IgD-negative memory B cell (primary cell): ENCODE measurements at regions not wholly inside any gene's neighbourhood (a gene's known extent, or its start where the extent isn't known, plus 50 kb on each side); places are given as distances from the start of the nearest gene placed in this dataset.
"Not testable (repeated sequence)": the region's sequence is repeated elsewhere in the genome, so short reads cannot be mapped to it uniquely, and the experiment has no call there.

Experiments used
- H3K27ac Mint-ChIP-seq, 3 donors: one replicate each; pipeline ENCODE4 v1.8.0; 2020 to 2022; ENCODE audit warnings: mild to moderate bottlenecking in 3 of 3, mixed read lengths in 3 of 3, moderate library complexity in 1 of 3
- H3K27me3 Mint-ChIP-seq: one replicate; pipeline ENCODE4 v1.8.0; 2021; ENCODE audit warnings: mixed read lengths
- H3K36me3 Mint-ChIP-seq: one replicate; pipeline ENCODE4 v1.8.0; 2020; ENCODE audit warnings: mild to moderate bottlenecking, mixed read lengths
- H3K4me1 Mint-ChIP-seq, 3 donors: one replicate each; pipeline ENCODE4 v1.8.0; 2020 to 2022; ENCODE audit warnings: mixed read lengths in 3 of 3, mild to moderate bottlenecking in 1 of 3
- H3K4me3 Mint-ChIP-seq, 4 donors: one replicate each; pipeline ENCODE4 v1.8.0; 2020 to 2022; ENCODE audit warnings: mild to moderate bottlenecking in 4 of 4, mixed read lengths in 4 of 4, moderate library complexity in 3 of 4
- H3K9me3 Mint-ChIP-seq, 3 donors: one replicate each; pipeline ENCODE4 v1.8.0; 2020 to 2021; ENCODE audit warnings: mixed read lengths in 3 of 3, mild to moderate bottlenecking in 1 of 3

DNA sequence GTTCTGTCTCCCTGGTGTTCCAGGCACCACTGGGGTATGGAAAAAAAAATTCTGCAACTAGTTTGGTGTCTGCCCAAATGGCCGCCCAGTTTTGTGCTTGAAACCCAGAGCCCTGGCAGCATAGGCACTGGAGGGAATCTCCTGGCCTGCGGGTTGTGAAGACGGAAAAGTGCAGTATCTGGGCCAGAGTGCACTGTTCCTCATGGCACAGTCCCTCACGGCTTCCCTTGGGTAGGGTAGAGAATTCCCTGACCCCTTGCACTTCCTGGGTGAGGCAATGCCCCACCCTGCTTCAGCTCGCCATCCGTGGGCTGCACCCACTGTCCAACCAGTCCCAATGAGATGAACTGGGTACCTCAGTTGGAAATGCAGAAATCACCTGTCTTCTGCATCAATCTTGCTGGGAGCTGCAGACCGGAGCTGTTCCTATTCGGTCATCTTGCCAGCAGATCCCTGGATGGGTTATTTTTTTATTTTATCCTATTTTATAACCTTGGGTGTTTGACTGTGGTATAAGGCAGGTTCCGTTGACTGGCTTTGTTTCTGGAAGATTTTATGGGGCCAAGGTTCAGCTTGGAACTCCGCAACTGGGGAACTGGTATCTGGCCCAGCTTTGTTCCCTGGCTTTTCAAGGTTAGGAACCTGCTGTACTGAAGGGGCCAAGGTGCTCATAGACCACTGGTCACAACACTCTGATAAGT, 59.5 kb upstream of the IRAK1BP1 start:
- H3K36me3 Mint-ChIP-seq, H3K9me3 Mint-ChIP-seq, H3K4me1 Mint-ChIP-seq, H3K27me3 Mint-ChIP-seq, H3K4me3 Mint-ChIP-seq, H3K27ac Mint-ChIP-seq: not testable (repeated sequence)

DNA sequence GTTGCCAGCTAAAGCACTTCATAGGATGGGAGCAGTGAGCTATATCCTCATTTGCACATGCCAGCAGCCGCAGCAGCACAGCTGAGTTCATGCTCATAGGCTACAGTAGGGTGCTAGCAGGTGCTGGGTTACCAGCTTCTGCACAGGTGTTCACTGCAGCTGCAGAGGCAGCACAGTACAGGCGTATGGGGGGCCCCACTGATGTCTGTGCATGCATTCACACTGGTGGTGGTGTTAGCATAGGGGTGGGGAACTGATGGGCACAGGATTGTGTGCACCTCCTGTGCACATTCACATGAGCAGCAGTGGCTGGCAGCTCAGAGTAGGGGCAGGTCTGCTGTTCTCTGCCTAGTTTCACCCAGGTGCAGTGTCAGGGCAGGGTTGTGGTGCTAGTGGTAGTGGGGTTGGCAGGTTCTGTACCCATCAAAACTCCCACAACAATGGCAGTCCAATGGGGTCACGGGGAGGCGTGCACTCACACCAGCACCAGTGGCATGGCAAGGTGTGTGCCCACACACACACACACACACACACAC, 58.9 kb upstream of the IRAK1BP1 start:
- Mint-ChIP-seq H3K9me3 (peaks cover 2 to 7% (median 3%) of the 10 kb centered on the region in 3 donors), H3K4me1 (no peaks in the 10 kb centered on the region)

DNA sequence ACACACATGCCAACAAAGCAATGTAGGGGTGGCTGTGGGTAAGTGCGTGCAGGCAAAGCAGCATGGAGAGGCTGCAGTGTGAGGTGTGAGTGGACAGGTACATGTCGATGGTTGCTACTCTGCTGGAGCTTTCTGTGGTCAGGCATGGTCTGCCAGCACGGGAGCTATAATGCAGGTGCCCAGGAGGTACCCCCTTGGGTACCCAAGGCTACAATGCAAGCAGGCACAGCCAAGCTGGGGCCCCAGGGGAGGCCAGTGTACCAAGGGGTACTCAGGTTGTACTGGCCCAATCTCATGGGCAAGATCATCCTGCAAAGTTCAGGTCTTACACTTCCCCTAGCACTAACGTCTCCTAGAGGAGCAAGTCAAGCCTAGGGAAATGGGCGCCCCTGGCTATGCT, 58.4 kb upstream of the IRAK1BP1 start:
- H3K27me3 Mint-ChIP-seq: peaks cover 4% of the 10 kb centered on the region
- no peaks in the 10 kb centered on the region for H3K4me1 Mint-ChIP-seq
- H3K27ac Mint-ChIP-seq: no peak overlapping the region
- H3K9me3 Mint-ChIP-seq: peaks cover 2 to 7% (median 3%) of the 10 kb centered on the region in 3 donors
- peaks cover 1% of the 10 kb centered on the region for H3K36me3 Mint-ChIP-seq
- H3K4me3 Mint-ChIP-seq: no peak overlapping the region

More for the DNA sequence above, 58.9 kb upstream of the IRAK1BP1 start:
- no peak overlapping the region for H3K27ac Mint-ChIP-seq
- peak overlapping the region in 1 of 4 donors; percentile 61 for H3K4me3 Mint-ChIP-seq
- peaks cover 4% of the 10 kb centered on the region for H3K27me3 Mint-ChIP-seq
- peaks cover 1% of the 10 kb centered on the region for H3K36me3 Mint-ChIP-seq

DNA sequence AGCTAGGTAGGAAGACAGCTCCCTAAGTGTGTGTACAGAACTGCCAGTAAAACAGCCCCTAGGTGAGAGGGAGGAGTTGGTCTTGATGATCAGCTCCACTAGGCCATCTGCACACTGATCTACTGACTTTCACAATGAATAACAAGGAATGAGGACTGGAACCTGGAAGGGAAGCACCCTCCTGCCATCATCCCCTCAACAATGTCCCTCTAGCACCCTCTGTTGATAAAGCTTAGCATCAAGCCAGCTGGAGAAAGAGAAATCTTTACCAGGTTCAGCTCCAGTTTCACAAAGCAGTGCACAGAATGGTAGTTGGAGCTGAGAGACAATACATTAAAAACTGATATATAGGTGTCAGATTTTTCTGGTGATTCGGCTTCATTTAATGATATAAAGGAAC, 57.2 kb upstream of the IRAK1BP1 start:
- no peak overlapping the region for H3K4me3 Mint-ChIP-seq
- H3K27me3 Mint-ChIP-seq: peaks cover 4% of the 10 kb centered on the region
- no peak overlapping the region for H3K27ac Mint-ChIP-seq
- H3K9me3 Mint-ChIP-seq: peaks cover 2 to 7% (median 3%) of the 10 kb centered on the region in 3 donors
- H3K4me1 Mint-ChIP-seq: no peaks in the 10 kb centered on the region
- H3K36me3 Mint-ChIP-seq: peaks cover 1% of the 10 kb centered on the region

DNA sequence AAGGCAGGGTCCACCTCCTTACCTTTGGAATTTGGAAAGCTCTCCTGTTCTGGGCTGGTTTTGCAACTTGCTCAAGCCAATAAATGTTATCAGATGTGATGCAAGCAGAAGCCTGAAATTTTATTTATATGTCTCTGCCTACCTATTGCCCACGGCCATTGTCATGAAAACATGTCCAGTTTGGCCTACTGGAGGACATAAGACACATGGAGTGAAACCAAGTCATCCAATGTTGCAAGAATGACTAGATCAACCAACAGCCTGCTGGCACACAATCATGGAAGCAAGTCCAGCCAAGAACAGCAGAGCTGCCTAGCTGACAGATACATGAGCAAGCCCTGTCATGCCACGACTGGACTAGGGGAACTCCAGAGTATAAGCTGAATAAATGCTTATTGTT, 56.7 kb upstream of the IRAK1BP1 start:
- Mint-ChIP-seq H3K27me3 (peaks cover 4% of the 10 kb centered on the region), H3K36me3 (peaks cover 1% of the 10 kb centered on the region), H3K4me3 (no peak overlapping the region), H3K9me3 (peaks cover 3 to 10% (median 4%) of the 10 kb centered on the region in 3 donors), H3K4me1 (no peaks in the 10 kb centered on the region), H3K27ac (no peak overlapping the region)
